Stimulated activated naive CD8-positive, alpha-beta T cell treated with anti-CD3 and anti-CD28 coated beads, Interleukin-15, Interleukin-2, amounts not matched to agents 100 ng/mL and 50 ng/mL, for 24 hours (primary cell): ENCODE measurements at regions not wholly inside any gene's neighbourhood (a gene's known extent, or its start where the extent isn't known, plus 50 kb on each side); places are given as distances from the start of the nearest gene placed in this dataset.

Experiments used
- H3K27ac Mint-ChIP-seq: one replicate; pipeline ENCODE4 v1.8.0; 2021; ENCODE audit warnings: mild to moderate bottlenecking, mixed read lengths
- H3K27me3 Mint-ChIP-seq: one replicate; pipeline ENCODE4 v1.8.0; 2021; ENCODE audit warnings: mixed read lengths
- H3K36me3 Mint-ChIP-seq: one replicate; pipeline ENCODE4 v1.8.0; 2021; ENCODE audit warnings: low read depth, mixed read lengths
- H3K4me1 Mint-ChIP-seq: one replicate; pipeline ENCODE4 v1.8.0; 2021; ENCODE audit warnings: low read depth, mixed read lengths
- H3K4me3 Mint-ChIP-seq: one replicate; pipeline ENCODE4 v1.8.0; 2021; ENCODE audit warnings: mild to moderate bottlenecking, mixed read lengths
- H3K9me3 Mint-ChIP-seq: one replicate; pipeline ENCODE4 v1.8.0; 2021; ENCODE audit warnings: mixed read lengths

GRCh38 chr7:21200503-21200902 lies 227.4 kb upstream of the SP4 start:
- no peak overlapping the region for H3K27ac Mint-ChIP-seq
- H3K4me3 Mint-ChIP-seq, result no peak overlapping the region
- peaks cover 11% of the 10 kb centered on the region for H3K27me3 Mint-ChIP-seq
- H3K9me3 Mint-ChIP-seq, result no peaks in the 10 kb centered on the region
- H3K4me1 Mint-ChIP-seq, result no peaks in the 10 kb centered on the region
- H3K36me3 Mint-ChIP-seq, result no peaks in the 10 kb centered on the region

GRCh38 chr7:21214657-21215056 lies 213.2 kb upstream of the SP4 start:
- Mint-ChIP-seq H3K9me3 (no peaks in the 10 kb centered on the region), H3K4me3 (no peak overlapping the region), H3K27ac (no peak overlapping the region), H3K36me3 (no peaks in the 10 kb centered on the region), H3K4me1 (no peaks in the 10 kb centered on the region), H3K27me3 (peaks cover 23% of the 10 kb centered on the region)

- Mint-ChIP-seq H3K4me1 (no peaks in the 10 kb centered on the region), H3K36me3 (no peaks in the 10 kb centered on the region), H3K4me3 (no peak overlapping the region), H3K27me3 (peaks cover 17% of the 10 kb centered on the region), H3K27ac (no peak overlapping the region), H3K9me3 (no peaks in the 10 kb centered on the region)
Measured at GRCh38 chr7:21215307-21215706, 212.6 kb upstream of the SP4 start.

GRCh38 chr7:21217365-21217764 lies 210.5 kb upstream of the SP4 start:
- Mint-ChIP-seq H3K27ac (no peak overlapping the region), H3K36me3 (no peaks in the 10 kb centered on the region), H3K27me3 (peaks cover 3% of the 10 kb centered on the region), H3K4me1 (no peaks in the 10 kb centered on the region), H3K4me3 (no peak overlapping the region), H3K9me3 (no peaks in the 10 kb centered on the region)

- Mint-ChIP-seq H3K4me3 (no peak overlapping the region), H3K27ac (no peak overlapping the region)
Measured at GRCh38 chr7:21218155-21218554, 209.7 kb upstream of the SP4 start.

GRCh38 chr7:21221130-21221529 lies 206.8 kb upstream of the SP4 start:
- Mint-ChIP-seq H3K9me3 (no peaks in the 10 kb centered on the region), H3K4me3 (no peak overlapping the region), H3K4me1 (no peaks in the 10 kb centered on the region), H3K36me3 (no peaks in the 10 kb centered on the region), H3K27ac (no peak overlapping the region), H3K27me3 (peaks cover under 1% of the 10 kb centered on the region)

More at GRCh38 chr7:21218155-21218554, 209.7 kb upstream of the SP4 start:
- H3K27me3 Mint-ChIP-seq, result peaks cover 3% of the 10 kb centered on the region
- H3K9me3 Mint-ChIP-seq, result no peaks in the 10 kb centered on the region
- H3K4me1 Mint-ChIP-seq, result no peaks in the 10 kb centered on the region
- H3K36me3 Mint-ChIP-seq, result no peaks in the 10 kb centered on the region

GRCh38 chr7:21238400-21239116 lies 189.3 kb upstream of the SP4 start:
- H3K27ac Mint-ChIP-seq, result peak overlapping the region; percentile 7
- peaks cover 5% of the 10 kb centered on the region for H3K4me1 Mint-ChIP-seq
- H3K9me3 Mint-ChIP-seq, result no peaks in the 10 kb centered on the region
- peaks cover 39% of the 10 kb centered on the region for H3K27me3 Mint-ChIP-seq
- no peaks in the 10 kb centered on the region for H3K36me3 Mint-ChIP-seq
- H3K4me3 Mint-ChIP-seq, result no peak overlapping the region

GRCh38 chr7:21243265-21243664 lies 184.6 kb upstream of the SP4 start:
- peaks cover 5% of the 10 kb centered on the region for H3K4me1 Mint-ChIP-seq
- no peak overlapping the region for H3K4me3 Mint-ChIP-seq
- H3K9me3 Mint-ChIP-seq, result no peaks in the 10 kb centered on the region
- H3K27me3 Mint-ChIP-seq, result peaks cover 34% of the 10 kb centered on the region
- H3K36me3 Mint-ChIP-seq, result no peaks in the 10 kb centered on the region
- no peak overlapping the region for H3K27ac Mint-ChIP-seq

- H3K4me3 Mint-ChIP-seq, result no peak overlapping the region
- H3K27me3 Mint-ChIP-seq, result peaks cover 72% of the 10 kb centered on the region
- no peak overlapping the region for H3K27ac Mint-ChIP-seq
- H3K4me1 Mint-ChIP-seq, result no peaks in the 10 kb centered on the region
- no peaks in the 10 kb centered on the region for H3K9me3 Mint-ChIP-seq
- no peaks in the 10 kb centered on the region for H3K36me3 Mint-ChIP-seq
Measured at GRCh38 chr7:21251151-21251800, 176.6 kb upstream of the SP4 start.

- no peaks in the 10 kb centered on the region for H3K4me1 Mint-ChIP-seq
- no peaks in the 10 kb centered on the region for H3K36me3 Mint-ChIP-seq
Measured at GRCh38 chr7:21253740-21254687, 173.9 kb upstream of the SP4 start.

GRCh38 chr7:21256310-21256877 lies 171.5 kb upstream of the SP4 start:
- H3K4me1 Mint-ChIP-seq, result peaks cover 3% of the 10 kb centered on the region
- peaks cover 42% of the 10 kb centered on the region for H3K27me3 Mint-ChIP-seq
- H3K4me3 Mint-ChIP-seq, result no peak overlapping the region
- H3K27ac Mint-ChIP-seq, result no peak overlapping the region
- no peaks in the 10 kb centered on the region for H3K36me3 Mint-ChIP-seq
- no peaks in the 10 kb centered on the region for H3K9me3 Mint-ChIP-seq

More at GRCh38 chr7:21253740-21254687, 173.9 kb upstream of the SP4 start:
- Mint-ChIP-seq H3K27me3 (peaks cover 66% of the 10 kb centered on the region), H3K27ac (no peak overlapping the region), H3K9me3 (no peaks in the 10 kb centered on the region), H3K4me3 (no peak overlapping the region)

- peaks cover 13% of the 10 kb centered on the region for H3K4me1 Mint-ChIP-seq
- no peak overlapping the region for H3K4me3 Mint-ChIP-seq
- no peak overlapping the region for H3K27ac Mint-ChIP-seq
- H3K36me3 Mint-ChIP-seq, result no peaks in the 10 kb centered on the region
- peaks cover 3% of the 10 kb centered on the region for H3K27me3 Mint-ChIP-seq
- no peaks in the 10 kb centered on the region for H3K9me3 Mint-ChIP-seq
Measured at GRCh38 chr7:21260939-21261338, 166.9 kb upstream of the SP4 start.

- H3K36me3 Mint-ChIP-seq, result no peaks in the 10 kb centered on the region
- no peak overlapping the region for H3K27ac Mint-ChIP-seq
- peaks cover 2% of the 10 kb centered on the region for H3K27me3 Mint-ChIP-seq
- no peaks in the 10 kb centered on the region for H3K9me3 Mint-ChIP-seq
- H3K4me3 Mint-ChIP-seq, result no peak overlapping the region
- H3K4me1 Mint-ChIP-seq, result peaks cover 13% of the 10 kb centered on the region
Measured at GRCh38 chr7:21261627-21262594, 166.0 kb upstream of the SP4 start.

GRCh38 chr7:21269021-21269420 lies 158.9 kb upstream of the SP4 start:
- H3K36me3 Mint-ChIP-seq, result no peaks in the 10 kb centered on the region
- H3K27me3 Mint-ChIP-seq, result no peaks in the 10 kb centered on the region
- H3K4me3 Mint-ChIP-seq, result no peak overlapping the region
- H3K27ac Mint-ChIP-seq, result no peak overlapping the region
- H3K9me3 Mint-ChIP-seq, result no peaks in the 10 kb centered on the region
- no peaks in the 10 kb centered on the region for H3K4me1 Mint-ChIP-seq
